NCI-H1048 (cell line): ENCODE measurements at regions not wholly inside any gene's neighbourhood (a gene's known extent, or its start where the extent isn't known, plus 50 kb on each side); places are given as distances from the start of the nearest gene placed in this dataset.

Experiments
- DNase-seq: peaks from one replicate; lab custom pipeline; 2025; lab: John Stamatoyannopoulos, UW

DNA sequence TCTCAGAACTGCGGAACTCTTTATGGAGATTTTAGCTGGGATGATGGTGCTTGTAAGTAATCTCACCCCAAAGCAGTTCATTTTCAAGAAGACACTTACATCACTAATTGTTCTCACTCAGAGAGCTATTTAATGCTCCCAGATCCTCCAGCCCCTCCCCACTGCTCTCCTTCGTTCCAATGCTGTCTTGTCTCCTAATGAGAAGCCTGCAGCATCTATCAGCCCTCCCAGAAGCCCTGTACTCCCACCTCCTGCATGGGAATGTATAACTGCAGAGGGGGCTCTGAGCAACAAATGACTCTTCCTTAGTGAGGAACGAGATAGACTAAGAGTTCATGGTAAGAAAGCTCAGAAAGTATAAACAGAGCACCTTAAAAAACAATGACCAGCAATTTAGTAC lies 377.4 kb upstream of the RUNX1 start:
- no peak for DNase-seq

DNA sequence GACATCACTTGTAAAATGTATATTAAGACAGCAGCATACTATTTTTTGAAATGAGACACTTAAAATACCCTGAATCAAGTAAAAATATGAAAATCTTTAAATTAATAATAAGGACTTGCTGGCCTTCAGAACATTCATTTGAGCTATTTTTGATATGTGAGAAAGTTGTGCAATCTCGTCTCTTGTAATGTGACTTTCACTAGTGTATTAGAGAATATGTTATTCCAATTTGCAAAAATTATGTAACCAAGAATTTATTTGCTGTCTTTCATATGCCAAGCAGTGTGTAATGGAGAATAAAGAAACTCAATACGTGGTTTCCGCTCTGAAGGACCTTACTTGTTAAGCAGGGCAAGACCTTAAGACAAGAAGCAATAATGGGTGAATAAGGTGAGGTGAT lies 375.0 kb upstream of the RUNX1 start:
- no peak for DNase-seq

DNA sequence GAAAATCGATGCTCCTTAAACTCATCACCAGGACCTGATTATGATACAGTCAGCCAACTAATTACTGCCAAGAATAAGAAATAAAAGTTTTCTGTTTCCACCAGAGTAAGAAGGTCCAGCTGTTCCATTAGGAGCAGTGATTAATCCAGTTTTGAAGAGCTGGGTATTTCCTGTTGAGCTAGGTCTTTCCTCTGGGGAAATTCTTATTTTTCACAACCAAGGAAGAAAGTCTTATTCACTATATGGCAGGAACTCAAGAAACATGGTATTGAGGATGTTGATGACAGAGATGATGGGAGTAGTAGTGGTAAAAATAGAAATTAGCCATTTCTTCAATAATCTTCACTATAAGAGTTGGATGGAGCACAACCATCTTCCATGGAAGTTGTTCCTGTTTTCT lies 374.6 kb upstream of the RUNX1 start:
- no peak for DNase-seq

DNA sequence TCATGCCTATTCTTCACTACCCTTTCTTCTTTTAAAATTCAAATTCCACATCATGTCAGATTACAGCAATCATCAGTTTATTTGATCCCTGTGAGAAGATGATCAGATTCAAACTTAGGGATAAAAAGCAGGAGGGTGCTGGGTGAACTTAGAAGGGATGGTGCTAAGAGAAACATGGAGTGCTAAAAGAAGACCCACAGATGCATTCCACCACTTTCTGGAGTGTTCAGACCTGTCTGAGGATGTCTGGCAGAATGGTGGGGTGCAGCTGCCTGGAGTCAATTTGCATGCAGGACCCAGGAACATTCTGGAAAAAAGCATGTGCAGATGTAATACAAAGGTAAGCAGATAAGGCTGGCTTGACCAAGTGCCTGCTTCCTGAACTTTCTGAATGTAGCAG lies 372.9 kb upstream of the RUNX1 start:
- no peak for DNase-seq

DNA sequence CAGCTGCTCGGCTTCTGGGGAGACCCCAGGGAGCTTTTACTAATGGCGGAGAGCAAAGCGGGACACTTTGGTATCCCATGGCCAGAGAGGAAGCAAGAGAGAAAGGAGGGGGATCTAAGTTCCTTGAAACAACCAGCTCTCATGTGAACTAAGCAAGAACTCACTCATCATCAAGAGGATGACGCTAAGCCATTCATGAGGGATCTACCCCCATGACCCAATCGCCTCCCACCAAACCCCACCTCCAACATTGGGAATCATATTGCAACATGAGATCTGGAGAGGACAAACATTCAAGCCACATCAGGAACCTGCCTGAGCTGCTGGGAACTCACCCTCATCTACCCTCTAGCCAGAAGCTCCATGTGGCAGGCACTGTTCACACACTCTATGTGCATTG lies 372.1 kb upstream of the RUNX1 start:
- no peak for DNase-seq

DNA sequence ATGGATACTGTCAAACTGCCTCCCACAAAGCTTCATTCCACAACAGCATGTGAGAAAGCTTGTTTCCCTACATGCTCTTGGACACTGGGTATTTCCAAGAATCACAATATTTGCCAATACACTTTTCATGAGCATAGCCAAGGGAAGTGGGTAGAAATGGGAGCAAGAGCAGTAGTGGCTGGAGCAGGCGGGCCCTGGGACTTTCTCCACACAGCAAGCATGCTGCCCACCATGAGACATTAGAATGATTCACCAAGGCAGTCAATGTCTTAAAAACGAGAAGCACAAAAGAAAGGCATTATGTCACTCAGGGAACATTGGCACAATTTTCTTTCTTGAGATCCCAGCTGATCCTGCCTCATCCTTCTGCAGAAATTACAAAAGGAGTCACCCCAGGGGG lies 371.6 kb upstream of the RUNX1 start:
- DNase-seq, result no peak

DNA sequence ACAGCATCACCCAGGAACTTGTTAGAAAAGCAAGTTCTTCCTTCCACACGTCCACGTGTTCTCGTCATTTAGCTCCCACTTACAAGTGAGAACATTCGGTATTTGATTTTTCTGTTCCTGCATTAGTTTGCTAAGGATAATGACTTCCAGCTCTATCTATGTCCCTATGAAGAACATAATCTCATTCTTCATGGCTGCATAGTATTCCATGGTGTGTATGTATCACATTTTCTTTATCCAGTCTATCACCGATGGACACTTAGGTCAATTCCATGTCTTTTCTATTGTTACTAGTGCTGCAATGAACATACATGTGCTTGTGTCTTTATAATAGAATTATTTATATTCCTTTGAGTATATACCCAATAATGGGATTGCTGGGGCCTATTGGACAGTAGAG lies 368.7 kb upstream of the RUNX1 start:
- no peak for DNase-seq

DNA sequence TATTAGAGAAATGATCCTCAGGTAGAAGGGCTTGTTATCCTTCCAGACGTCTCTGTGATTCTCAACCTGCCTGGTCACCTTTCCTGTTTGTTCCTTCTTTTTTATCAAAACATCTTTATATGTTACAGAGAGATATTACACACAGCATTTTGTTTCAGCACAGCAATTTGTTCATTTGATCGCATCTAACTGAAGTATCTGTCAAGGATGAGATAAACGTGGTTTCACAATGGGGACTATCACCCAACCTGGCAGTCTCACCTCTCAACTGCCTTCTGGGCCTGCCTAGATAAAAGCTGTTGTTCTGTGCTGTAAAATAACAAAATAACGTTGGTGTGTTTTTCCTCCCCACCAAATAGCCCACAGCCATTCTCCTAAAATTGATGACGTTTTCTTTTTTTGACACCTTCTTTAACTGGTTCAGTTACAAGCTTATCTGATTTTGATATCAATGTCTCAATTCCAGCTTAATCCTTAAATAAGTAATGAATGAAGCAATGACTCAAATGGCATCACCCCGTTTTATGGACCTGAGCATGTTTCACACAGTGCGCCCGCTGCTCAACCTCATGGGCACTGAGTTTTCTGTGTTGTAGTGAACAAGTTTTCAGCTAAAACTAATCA lies 367.9 kb upstream of the RUNX1 start:
- DNase-seq, result no peak

DNA sequence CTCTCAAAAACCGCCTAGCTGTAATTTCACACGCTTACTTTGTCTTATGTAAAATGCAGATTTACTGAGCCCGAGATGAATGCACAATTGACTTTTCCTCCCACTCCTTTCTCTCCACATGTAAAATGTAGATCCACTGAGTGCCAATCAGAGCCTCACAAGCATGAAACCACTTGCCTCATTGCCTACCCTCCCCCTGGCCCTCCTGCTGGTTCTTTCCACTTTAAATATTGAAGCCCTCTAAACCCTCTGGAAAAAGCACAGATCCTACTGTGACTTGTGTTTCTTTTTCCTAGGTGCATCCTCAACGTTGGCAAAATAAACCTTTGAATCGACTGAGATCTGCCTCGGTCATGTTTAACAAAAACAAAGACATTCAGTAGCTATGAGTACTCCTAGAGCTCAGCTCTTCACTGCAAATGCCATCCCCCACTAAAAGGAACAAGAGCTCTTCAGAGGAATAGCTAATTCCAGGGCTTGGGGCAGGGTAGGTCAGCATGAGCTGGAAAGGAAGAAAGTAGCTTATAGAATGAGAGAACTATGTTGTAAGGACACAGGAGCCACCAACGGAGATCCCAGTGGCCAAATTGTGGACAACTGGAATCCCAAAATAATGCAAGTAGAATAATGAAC lies 365.5 kb upstream of the RUNX1 start:
- no peak for DNase-seq

DNA sequence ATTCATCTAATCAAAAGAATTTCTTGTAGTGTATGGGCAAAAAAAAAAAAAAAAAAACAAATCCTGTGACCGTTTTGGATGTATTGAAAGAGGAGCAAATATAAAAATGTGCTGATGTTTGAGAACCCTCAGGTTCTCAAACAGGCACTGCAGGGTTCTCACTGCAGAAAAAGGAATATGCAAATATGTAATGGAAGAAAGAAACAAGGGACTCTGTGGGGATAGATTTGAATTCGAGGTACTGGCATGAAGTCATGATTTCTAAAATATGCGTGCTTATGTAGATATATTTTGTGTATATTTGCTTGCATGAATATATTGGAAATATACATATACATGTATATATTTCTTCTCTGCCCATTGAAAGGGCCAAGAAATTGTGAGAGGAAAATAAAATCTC lies 365.0 kb upstream of the RUNX1 start:
- DNase-seq, result no peak

DNA sequence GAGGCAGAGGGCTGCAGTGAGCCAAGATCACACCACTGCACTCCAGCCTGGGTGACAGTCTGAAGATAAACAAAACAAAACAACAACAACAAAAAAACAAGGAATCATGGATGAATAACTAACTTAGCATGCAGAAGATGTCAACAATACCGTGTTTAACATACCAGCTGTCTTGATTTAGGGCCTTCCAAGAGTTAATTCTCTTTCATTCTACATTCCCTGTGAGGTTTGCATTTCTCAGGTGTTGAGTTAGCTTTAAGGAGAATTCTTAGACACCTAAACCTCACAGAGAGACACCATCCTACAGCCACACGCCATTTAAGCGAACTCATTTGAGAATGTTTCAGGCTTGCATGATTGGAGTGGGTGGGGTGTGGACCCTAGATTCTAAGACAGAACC lies 363.1 kb upstream of the RUNX1 start:
- DNase-seq, result no peak

DNA sequence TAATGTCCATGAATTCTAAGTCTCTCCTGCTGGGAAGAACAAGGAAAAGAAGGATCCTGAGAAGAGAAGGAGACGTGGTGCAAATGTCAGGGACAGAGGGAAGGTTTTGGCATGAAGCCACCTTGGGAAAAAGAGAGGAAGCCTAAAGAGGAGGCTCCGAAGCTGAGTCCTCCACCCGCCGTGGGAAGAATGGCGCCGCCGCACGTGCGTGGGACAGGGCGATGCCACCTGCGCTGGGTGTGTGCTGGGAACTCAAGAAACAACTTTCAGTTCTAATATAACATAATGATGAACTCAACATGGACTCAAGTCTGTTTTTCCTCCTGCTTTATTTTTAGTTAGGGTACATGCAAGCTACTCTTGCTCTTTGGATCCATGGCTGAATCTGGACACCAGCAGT lies 362.3 kb upstream of the RUNX1 start:
- DNase-seq, result no peak

DNA sequence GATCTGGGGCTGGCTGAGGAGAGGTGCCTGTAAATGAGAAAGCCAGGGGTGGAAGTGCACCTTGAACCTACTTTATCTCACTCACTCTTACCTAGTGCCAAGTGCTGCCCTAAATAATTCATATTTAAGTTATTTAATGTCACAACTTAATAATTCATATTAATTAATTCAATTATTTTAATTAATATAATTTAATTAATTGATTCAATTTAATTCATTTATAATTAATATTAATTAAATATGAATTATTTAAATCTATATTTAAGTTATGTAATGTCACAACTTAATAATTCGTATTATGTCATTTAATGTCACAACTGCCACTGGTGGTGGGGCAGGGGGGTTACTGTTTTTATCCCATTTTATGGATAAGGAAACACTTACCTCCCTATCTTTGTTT lies 361.6 kb upstream of the RUNX1 start:
- no peak for DNase-seq

DNA sequence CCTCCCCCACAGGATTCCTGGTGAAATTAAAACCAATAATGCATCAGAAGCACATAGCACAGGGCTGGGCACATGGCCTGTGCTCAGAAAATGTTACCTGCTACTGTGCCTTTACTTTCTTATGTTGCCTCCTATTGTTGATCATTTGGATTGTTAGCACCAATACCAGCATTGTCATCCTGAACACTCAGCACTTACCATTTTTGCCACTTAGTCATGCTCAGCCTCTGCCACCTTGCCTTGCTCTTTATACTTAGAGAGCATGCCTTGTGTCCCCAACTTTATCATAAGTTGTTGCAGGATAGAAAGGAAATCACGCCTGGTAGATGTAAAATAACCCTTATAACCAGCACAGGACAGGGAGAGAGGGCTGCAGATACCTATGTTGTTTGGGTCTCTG lies 361.0 kb upstream of the RUNX1 start:
- DNase-seq, result no peak

DNA sequence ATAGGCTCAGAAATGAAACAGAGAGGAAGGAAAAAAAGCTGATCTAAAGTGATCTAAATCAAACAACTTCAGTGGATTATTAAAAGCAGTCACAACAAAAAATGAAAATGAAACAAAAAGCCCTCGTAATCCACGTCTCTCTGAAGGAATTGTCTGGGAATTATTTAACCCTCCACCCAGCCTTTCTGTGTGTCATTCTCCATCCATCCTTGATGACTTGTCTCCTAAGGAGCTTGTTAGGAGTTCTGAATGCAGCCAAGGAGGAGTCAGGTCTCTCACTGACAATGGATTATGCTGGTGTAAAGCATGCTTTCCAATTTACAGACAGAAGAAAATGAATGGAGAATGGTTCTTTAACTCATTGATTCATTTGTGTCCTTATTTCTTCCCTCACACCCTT lies 359.3 kb upstream of the RUNX1 start:
- no peak for DNase-seq

DNA sequence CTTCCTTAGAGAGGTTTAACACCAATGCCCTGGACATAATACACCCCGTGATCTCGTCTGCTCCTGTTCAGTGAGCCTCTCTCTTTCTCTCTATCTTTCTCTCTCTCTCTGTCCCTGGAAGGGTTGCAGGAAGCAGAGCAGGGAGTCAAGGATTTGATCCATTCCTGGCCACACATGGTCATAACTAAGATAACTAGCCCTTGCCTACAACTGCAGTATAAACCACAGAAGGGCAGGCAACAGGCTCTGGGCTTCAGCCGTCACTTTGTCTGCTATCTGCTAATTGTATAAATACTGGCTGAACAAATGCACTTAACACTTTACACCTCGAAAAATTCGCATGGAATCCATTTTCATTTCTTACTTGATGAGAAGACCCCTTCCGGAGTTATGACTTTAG lies 357.5 kb upstream of the RUNX1 start:
- no peak for DNase-seq

DNA sequence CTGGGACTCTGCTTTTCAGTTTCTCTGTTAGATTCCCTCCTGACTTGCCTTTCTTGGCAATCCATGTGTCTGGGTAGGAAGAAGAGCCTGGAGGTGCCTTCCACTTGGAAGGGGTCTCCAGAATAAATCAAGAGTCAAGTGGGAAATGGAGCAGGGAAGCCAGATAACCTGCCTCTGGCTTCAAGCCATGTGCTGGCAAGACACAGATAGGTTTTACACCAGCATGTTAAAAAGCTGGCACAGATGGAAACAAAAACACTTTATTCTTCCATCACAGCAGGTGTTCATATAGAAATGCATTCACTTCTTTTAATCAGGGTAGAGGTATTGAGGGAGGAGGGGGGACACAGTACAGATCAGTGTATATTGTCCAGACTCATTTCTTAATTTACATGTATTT lies 356.9 kb upstream of the RUNX1 start:
- no peak for DNase-seq

DNA sequence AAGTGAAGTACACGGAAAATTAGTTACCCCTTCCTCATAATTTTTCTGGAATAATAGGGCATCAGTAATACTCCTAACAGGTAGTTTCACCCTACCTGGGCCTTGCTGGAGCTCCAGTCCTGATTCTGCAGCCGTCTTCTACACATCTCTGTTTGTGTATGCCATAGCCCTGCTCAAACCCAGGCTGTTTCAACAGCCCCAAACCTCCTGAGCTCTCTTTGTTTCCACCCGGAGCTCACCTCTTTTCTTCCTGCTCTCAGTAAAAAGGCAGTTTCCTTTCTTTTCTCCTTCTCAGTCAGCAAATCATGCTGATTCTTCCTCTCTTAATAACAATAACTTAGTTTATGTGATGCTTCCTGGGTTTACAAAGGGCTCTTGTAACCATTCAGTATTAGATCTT lies 355.1 kb upstream of the RUNX1 start:
- no peak for DNase-seq

DNA sequence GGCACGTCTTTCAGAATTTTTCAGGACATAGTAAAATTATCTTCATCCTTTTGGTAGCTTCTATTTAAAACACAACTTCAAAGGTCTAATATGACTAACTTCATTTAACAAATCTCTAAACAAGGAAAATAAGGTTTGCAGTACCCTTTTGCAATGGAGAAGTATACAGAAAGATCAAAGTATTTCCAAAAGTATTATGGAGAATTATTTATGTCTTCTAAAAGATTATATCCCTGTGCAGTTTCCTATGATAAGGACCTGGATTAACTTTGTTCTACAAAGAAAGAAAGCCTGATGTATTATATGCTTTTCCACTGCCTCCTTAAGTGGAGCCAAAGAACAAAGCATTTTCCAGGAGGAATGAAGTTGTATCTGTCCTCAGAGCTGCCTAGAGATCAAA lies 353.0 kb upstream of the RUNX1 start:
- no peak for DNase-seq

DNA sequence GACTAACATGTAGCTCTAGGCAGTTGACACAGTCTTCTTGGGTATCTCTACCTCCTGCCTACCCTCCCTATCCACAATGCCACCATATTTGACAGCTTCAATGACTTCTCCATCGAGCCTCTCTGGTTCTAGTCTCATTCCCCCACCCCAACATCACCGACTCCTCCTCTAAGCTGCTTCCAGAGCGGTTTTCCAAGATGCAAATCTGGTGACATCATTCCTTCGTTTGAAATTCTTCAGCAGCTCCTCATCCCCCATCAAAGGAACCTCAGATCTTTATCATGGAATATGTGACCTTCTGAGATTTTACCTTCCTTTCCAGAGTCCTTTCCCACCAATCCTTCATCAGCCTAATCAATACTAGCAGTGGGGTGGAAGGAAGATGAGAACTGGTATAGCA lies 352.4 kb upstream of the RUNX1 start:
- DNase-seq, result no peak

DNA sequence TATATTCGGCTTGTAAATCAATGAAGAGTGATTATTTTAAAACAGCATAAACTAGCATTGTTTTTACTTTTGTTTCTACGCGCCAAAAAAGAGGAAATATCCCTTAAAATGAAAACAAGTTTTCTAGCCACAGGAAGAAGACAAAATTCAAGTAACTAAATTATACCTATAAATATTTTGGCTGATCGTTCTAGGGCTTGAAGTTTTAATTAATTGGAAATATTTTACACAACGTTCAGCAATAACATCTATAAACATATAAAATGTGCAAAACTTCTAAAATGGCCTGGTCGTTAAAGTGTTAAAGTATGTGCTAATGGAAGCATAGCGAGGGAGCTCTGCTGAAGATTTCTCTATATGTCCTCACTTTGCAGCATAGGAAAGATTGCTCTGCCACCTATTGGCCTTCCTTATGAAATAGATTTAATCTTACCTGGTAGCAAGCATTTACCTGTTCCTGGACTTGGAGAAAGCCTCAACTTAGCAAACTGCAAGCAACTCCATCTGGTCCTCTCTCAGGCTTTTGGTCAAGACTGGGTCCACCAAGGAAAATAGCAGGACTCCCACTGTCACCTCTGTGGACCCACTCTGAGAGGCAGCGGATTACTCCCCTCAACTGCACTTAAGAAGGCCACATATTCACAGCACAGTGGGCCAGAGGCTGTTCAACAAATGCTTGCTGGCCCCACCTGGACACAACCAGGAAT lies 351.3 kb upstream of the RUNX1 start:
- peak; percentile 73 for DNase-seq

DNA sequence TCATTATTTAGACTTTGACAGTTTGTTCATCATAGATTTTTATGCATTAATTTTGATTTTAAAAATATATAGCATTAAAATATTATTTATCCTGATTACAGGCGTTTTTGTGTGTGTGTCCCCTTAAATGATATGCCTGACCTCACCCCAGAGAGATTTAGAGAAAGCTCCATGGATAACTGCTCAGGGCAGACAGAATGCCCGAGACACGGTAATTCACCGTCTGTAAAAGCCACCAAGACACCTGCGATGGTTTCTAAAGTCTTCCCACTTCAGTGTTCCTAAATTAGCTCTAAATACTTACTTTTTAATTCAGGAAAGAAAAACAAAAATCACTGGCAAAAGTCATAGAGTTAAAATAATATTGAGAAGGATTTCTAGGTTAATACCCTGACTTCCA lies 350.6 kb upstream of the RUNX1 start:
- no peak for DNase-seq

DNA sequence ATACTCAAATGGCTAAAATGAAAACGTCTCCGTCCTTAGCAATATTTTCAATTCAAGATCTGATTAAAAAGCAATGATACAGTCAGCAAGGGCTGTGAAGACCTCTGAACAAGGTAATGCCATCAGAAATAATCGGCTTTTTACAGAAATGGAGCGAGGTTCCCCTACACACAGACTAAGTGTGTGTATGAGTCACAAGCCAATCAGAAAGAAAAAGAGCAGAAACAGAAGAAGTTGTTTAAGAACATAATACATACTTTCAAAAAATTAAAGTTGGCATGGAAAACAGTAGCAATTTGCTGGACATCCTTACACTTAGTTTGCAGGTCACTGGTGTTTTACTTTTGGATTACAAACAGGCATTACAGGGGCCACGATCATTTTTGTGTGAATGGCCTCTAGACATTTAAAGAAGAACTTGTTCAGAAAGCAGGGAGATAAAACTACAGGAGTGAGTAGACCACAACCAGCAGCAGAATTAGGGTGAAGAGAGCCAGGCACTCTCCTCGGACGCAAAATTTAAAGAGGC lies 350.0 kb upstream of the RUNX1 start:
- no peak for DNase-seq
